Ectodermal cell (in vitro differentiated cells): ENCODE measurements at regions not wholly inside any gene's neighbourhood (a gene's known extent, or its start where the extent isn't known, plus 50 kb on each side); places are given as distances from the start of the nearest gene placed in this dataset.

Experiments
- H3K27ac ChIP-seq: 2 replicates; pipeline ENCODE4 v1.7.0; 2013; ENCODE audit warnings: mild to moderate bottlenecking, low read depth, low read length; ENCODE audit not compliant: insufficient read depth, poor library complexity, severe bottlenecking
- H3K27me3 ChIP-seq: 2 replicates; pipeline ENCODE4 v1.7.0; 2013; ENCODE audit warnings: mild to moderate bottlenecking, low read length; ENCODE audit not compliant: insufficient read depth, control insufficient read depth, poor library complexity, severe bottlenecking
- H3K36me3 ChIP-seq: one replicate; pipeline ENCODE4 v1.7.0; 2013; ENCODE audit warnings: low read length; ENCODE audit not compliant: control insufficient read depth, insufficient read depth
- H3K4me1 ChIP-seq: one replicate; pipeline ENCODE4 v1.7.0; 2013; ENCODE audit warnings: low read length; ENCODE audit not compliant: control insufficient read depth, insufficient read depth
- H3K4me3 ChIP-seq: 2 replicates; pipeline ENCODE4 v1.7.0; 2013; ENCODE audit warnings: low read depth, low read length, control low read depth; ENCODE audit not compliant: insufficient read depth
- H3K9me3 ChIP-seq: 2 replicates; pipeline ENCODE4 v1.7.0; 2013; ENCODE audit warnings: mild to moderate bottlenecking, low read length, moderate library complexity; ENCODE audit not compliant: control insufficient read depth
- WGBS, 2 experiments: methylation state at CpG; one replicate each; pipeline ENCODE4 v1.1.7; 2013; ENCODE audit warnings: missing lambda C conversion rate in 2 of 2; 5-methylcytosine and 5-hydroxymethylcytosine counted together

- Histone ChIP-seq H3K36me3 (no peaks in the 10 kb centered on the region), H3K27me3 (no peaks in the 10 kb centered on the region), H3K27ac (no peak overlapping the region), H3K9me3 (no peaks in the 10 kb centered on the region), H3K4me3 (no peak overlapping the region), H3K4me1 (no peaks in the 10 kb centered on the region)
- 93 to 95% methylated on average over 9 of the region's 9 CpGs for WGBS, 2 experiments
Measured at GRCh38 chr12:127237151-127237550, 1029.8 kb upstream of the TMEM132C start.

- no peak overlapping the region for H3K27ac ChIP-seq
- H3K27me3 ChIP-seq: no peaks in the 10 kb centered on the region
- 94 to 95% methylated on average over 4 of the region's 4 CpGs for WGBS, 2 experiments
- H3K4me3 ChIP-seq: no peak overlapping the region
- no peaks in the 10 kb centered on the region for H3K36me3 ChIP-seq
- no peaks in the 10 kb centered on the region for H3K4me1 ChIP-seq
- H3K9me3 ChIP-seq: no peaks in the 10 kb centered on the region
Measured at GRCh38 chr12:127238107-127238506, 1028.9 kb upstream of the TMEM132C start.

GRCh38 chr12:127239781-127240180 lies 1027.2 kb upstream of the TMEM132C start:
- H3K36me3 ChIP-seq: no peaks in the 10 kb centered on the region
- no peak overlapping the region for H3K27ac ChIP-seq
- no peak overlapping the region for H3K4me3 ChIP-seq
- H3K4me1 ChIP-seq: no peaks in the 10 kb centered on the region
- no peaks in the 10 kb centered on the region for H3K9me3 ChIP-seq
- WGBS, 2 experiments: 87 to 88% methylated on average over 6 of the region's 6 CpGs
- H3K27me3 ChIP-seq: no peaks in the 10 kb centered on the region

GRCh38 chr12:127240249-127240929 lies 1026.6 kb upstream of the TMEM132C start:
- no peak overlapping the region for H3K27ac ChIP-seq
- no peaks in the 10 kb centered on the region for H3K9me3 ChIP-seq
- 91 to 93% methylated on average over 6 of the region's 6 CpGs for WGBS, 2 experiments
- no peaks in the 10 kb centered on the region for H3K4me1 ChIP-seq
- no peak overlapping the region for H3K4me3 ChIP-seq
- no peaks in the 10 kb centered on the region for H3K27me3 ChIP-seq
- H3K36me3 ChIP-seq: no peaks in the 10 kb centered on the region

DNA sequence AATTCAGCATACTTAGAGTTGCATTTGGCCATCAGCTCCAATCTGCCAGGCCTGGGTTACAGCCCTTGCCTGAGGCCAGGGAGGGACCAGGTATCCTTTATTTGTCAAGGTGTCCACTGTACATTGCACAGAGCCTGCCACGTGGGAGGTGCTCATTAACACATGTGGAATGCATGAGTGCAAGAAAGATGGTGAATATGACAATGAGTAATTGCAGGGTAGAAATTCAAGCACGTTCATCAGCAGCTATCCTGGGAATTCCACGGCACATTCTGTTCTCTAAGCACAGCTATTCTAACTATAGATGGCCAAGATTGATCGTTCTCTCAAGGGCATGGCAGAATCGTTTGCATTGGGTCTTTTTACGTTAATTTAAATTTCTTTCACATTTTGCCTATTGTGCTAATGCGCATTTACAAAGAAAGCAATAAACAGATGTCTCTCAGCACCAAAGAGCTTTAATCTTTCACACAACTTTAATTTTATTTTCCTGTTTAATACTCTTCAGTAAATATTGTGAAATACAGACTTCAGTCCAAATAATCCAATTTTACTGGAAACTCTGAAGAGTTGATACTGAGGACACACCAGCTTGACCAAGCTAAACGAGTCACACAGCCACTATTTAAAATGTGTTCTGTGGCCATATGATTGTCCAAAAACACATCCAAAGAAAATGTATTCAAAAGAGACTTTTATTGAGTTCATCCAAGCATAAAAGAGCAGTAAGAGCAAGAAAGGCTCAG lies 1025.7 kb upstream of the TMEM132C start:
- Histone ChIP-seq H3K4me3 (no peak overlapping the region), H3K4me1 (no peaks in the 10 kb centered on the region), H3K36me3 (no peaks in the 10 kb centered on the region), H3K27me3 (no peaks in the 10 kb centered on the region), H3K27ac (no peak overlapping the region), H3K9me3 (no peaks in the 10 kb centered on the region)
- WGBS, 2 experiments: 85 to 86% methylated on average over 8 of the region's 8 CpGs

DNA sequence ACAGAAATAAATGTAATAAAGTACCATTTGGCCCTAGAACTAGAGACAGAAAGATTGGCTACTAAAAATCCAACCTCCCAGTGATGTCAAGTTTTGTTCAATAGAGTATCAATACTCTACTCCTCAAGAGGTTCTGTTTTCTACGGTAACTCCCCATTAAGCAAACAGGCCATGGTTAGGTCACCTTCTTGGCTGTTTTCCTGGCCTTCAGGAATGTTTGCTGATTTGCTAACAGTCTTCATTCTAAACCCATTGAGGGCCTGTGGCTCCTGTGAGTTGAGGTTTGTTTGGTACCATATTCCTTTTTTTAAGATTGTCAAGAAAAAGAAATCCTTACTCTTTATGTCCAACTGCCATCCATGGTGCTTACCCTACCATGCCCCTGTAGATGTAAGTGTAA lies 1022.0 kb upstream of the TMEM132C start:
- H3K4me1 ChIP-seq: no peaks in the 10 kb centered on the region
- no peak overlapping the region for H3K27ac ChIP-seq
- no peaks in the 10 kb centered on the region for H3K36me3 ChIP-seq
- H3K4me3 ChIP-seq: no peak overlapping the region
- H3K27me3 ChIP-seq: no peaks in the 10 kb centered on the region
- H3K9me3 ChIP-seq: no peaks in the 10 kb centered on the region
- WGBS, 2 experiments: 94 to 100% methylated on average over 1 of the region's 1 CpG

DNA sequence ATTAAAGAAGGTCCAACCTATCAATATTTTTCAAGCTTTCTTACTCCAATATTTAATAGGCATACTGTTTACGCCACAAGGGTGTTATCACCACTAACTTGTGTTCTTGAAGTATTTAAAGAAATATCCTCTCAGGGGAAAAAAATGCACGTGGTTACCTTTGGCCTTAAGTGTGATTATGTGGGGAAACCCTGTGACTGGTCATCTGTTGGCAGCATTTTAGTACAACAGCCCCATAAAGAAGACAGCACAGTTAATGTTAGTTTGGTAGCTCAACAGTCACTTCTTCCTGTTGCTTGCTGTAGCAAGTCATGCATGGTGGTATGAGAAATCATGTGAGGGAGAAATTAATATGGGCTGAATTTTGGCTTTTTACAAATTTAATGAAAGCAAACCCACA lies 1021.5 kb upstream of the TMEM132C start:
- H3K36me3 ChIP-seq: no peaks in the 10 kb centered on the region
- no peaks in the 10 kb centered on the region for H3K27me3 ChIP-seq
- 85 to 93% methylated on average over 2 of the region's 2 CpGs for WGBS, 2 experiments
- H3K4me1 ChIP-seq: no peaks in the 10 kb centered on the region
- H3K4me3 ChIP-seq: no peak overlapping the region
- H3K9me3 ChIP-seq: no peaks in the 10 kb centered on the region
- no peak overlapping the region for H3K27ac ChIP-seq

DNA sequence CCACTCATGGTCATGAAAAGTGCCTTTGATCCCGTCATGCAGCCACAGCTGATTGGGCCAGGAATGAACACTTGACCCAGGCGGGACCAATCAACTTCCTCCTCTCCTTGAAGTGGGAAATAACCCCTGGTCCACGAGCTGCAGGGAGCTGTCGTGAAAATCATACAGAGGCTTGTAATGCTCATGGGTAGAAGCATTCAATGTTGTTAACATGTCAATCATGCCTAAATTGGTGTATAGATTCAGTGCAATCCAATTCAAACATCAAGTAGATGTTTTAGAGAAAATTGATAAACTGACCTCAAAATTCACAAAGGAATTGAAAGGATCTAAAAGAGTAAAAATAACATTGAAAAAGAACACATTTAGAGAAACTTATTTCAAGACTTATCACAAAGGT lies 1019.0 kb upstream of the TMEM132C start:
- Histone ChIP-seq H3K27ac (no peak overlapping the region), H3K4me1 (no peaks in the 10 kb centered on the region), H3K36me3 (no peaks in the 10 kb centered on the region), H3K9me3 (no peaks in the 10 kb centered on the region), H3K4me3 (no peak overlapping the region), H3K27me3 (no peaks in the 10 kb centered on the region)
- WGBS, 2 experiments: 75 to 92% methylated on average over 4 of the region's 4 CpGs

DNA sequence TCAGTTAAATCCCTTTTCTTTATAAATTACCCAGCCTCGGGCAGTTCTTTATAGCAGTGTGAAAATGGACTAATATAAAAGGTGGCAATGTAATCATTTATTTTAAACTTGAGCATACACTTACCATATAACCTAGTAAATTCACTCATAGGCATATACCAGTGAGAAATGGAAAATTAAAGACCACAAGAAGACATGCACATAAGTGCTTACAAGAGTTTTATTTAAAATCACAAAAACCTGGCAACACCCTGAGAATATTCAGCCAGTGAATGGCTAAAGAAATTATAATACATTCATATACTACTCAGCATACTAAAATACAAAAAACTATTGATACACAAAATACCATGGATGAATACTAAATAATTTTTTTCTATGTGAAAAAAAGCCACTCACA lies 1017.5 kb upstream of the TMEM132C start:
- Histone ChIP-seq H3K36me3 (no peaks in the 10 kb centered on the region), H3K9me3 (no peaks in the 10 kb centered on the region), H3K27ac (no peak overlapping the region), H3K4me3 (no peak overlapping the region), H3K4me1 (no peaks in the 10 kb centered on the region), H3K27me3 (no peaks in the 10 kb centered on the region)
- no CpG with 5 or more reads among the region's 1 CpG for WGBS, 2 experiments

DNA sequence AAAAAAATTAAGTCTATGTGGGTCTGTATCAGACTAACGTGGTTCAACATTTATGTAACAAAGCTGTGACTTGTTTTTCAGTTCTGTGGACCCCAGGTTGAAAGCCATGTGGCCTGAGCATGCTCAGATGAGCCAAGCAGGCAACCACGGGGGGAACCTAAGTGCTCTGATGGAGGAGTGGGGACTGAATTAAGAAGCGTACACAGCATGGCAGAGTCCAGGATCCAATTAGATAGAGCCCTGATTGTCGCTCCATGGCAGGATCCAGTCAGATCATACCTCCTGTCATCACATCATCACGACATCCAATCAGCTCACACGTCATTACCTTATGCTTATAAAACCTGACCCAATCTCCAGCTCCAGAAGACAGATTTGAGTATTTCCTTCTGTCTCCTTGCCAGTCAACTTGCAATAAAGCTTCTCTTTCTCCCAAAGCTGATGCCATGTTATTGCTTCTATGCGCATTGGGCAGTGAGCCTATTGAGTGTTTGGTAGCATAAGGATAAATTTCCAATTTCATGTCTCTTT lies 1013.1 kb upstream of the TMEM132C start:
- H3K9me3 ChIP-seq: no peaks in the 10 kb centered on the region
- no peaks in the 10 kb centered on the region for H3K27me3 ChIP-seq
- H3K27ac ChIP-seq: no peak overlapping the region
- H3K4me1 ChIP-seq: no peaks in the 10 kb centered on the region
- H3K36me3 ChIP-seq: no peaks in the 10 kb centered on the region
- no peak overlapping the region for H3K4me3 ChIP-seq
- WGBS, 2 experiments: 87 to 91% methylated on average over 6 to 7 of the region's 7 CpGs
